Endothelial cell (in vitro differentiated cells): ENCODE measurements at regions not wholly inside any gene's neighbourhood (a gene's known extent, or its start where the extent isn't known, plus 50 kb on each side); places are given as distances from the start of the nearest gene placed in this dataset.

Experiments
- DNase-seq: peaks from one replicate; pipeline ENCODE4 v3.0.0; 2021; ENCODE audit warnings: low spot score
- H3K27ac Mint-ChIP-seq: one replicate; pipeline ENCODE4 v1.8.0; 2021; ENCODE audit warnings: mixed read lengths, inconsistent platforms; ENCODE audit not compliant: unreplicated experiment
- H3K27me3 Mint-ChIP-seq: one replicate; pipeline ENCODE4 v1.8.0; 2021; ENCODE audit warnings: mild to moderate bottlenecking, moderate library complexity, mixed read lengths, inconsistent platforms; ENCODE audit not compliant: unreplicated experiment
- H3K36me3 Mint-ChIP-seq: one replicate; pipeline ENCODE4 v1.8.0; 2021; ENCODE audit warnings: mild to moderate bottlenecking, low read depth, mixed read lengths, inconsistent platforms; ENCODE audit not compliant: unreplicated experiment
- H3K4me1 Mint-ChIP-seq: one replicate; pipeline ENCODE4 v1.8.0; 2021; ENCODE audit warnings: mild to moderate bottlenecking, mixed read lengths, inconsistent platforms; ENCODE audit not compliant: unreplicated experiment
- H3K4me3 Mint-ChIP-seq: one replicate; pipeline ENCODE4 v1.8.0; 2021; ENCODE audit warnings: mild to moderate bottlenecking, mixed read lengths, inconsistent platforms; ENCODE audit not compliant: unreplicated experiment
- H3K9me3 Mint-ChIP-seq: one replicate; pipeline ENCODE4 v1.8.0; 2021; ENCODE audit warnings: mixed read lengths, inconsistent platforms; ENCODE audit not compliant: unreplicated experiment
- CTCF ChIP-seq: fragments of 200-600 bp; sonication (generic); IDR thresholded peaks from one replicate; pipeline ENCODE4 v1.5.0; 2021; ENCODE audit warnings: antibody characterized with exemption; ENCODE audit not compliant: unreplicated experiment

- peaks cover 10% of the 10 kb centered on the region for H3K4me1 Mint-ChIP-seq
- no peak overlapping the region for H3K4me3 Mint-ChIP-seq
- peaks cover 3% of the 10 kb centered on the region for H3K27me3 Mint-ChIP-seq
- no peak for TF ChIP-seq CTCF
- no peaks in the 10 kb centered on the region for H3K9me3 Mint-ChIP-seq
- DNase-seq: no peak
- no peak overlapping the region for H3K27ac Mint-ChIP-seq
- H3K36me3 Mint-ChIP-seq: peaks cover 3% of the 10 kb centered on the region
Observed at GRCh38 chr5:18805376-18805775, 1171.1 kb downstream of the TAF11L14 start.

GRCh38 chr5:18807256-18808149 is 1173.2 kb downstream of the TAF11L14 start:
- Mint-ChIP-seq H3K36me3 (no peaks in the 10 kb centered on the region), H3K4me1 (peaks cover 2% of the 10 kb centered on the region), H3K4me3 (no peak overlapping the region), H3K27ac (no peak overlapping the region), H3K9me3 (no peaks in the 10 kb centered on the region), H3K27me3 (peaks cover 3% of the 10 kb centered on the region)
- TF ChIP-seq CTCF: no peak
- no peak for DNase-seq

- no peak overlapping the region for H3K27ac Mint-ChIP-seq
- no peaks in the 10 kb centered on the region for H3K9me3 Mint-ChIP-seq
- H3K4me1 Mint-ChIP-seq: no peaks in the 10 kb centered on the region
- H3K27me3 Mint-ChIP-seq: peaks cover 3% of the 10 kb centered on the region
- H3K4me3 Mint-ChIP-seq: no peak overlapping the region
- no peaks in the 10 kb centered on the region for H3K36me3 Mint-ChIP-seq
- no peak for TF ChIP-seq CTCF
- no peak for DNase-seq
Observed at GRCh38 chr5:18811661-18812060, 1176.3 kb downstream of the CDH18 start.

- no peaks in the 10 kb centered on the region for H3K4me1 Mint-ChIP-seq
- no peaks in the 10 kb centered on the region for H3K27me3 Mint-ChIP-seq
- no peak overlapping the region for H3K27ac Mint-ChIP-seq
- H3K36me3 Mint-ChIP-seq: no peaks in the 10 kb centered on the region
- H3K9me3 Mint-ChIP-seq: no peaks in the 10 kb centered on the region
- DNase-seq: no peak
- no peak overlapping the region for H3K4me3 Mint-ChIP-seq
- no peak for TF ChIP-seq CTCF
Observed at GRCh38 chr5:18828351-18828750, 1159.6 kb downstream of the CDH18 start.

- Mint-ChIP-seq H3K27me3 (no peaks in the 10 kb centered on the region), H3K36me3 (no peaks in the 10 kb centered on the region), H3K4me3 (no peak overlapping the region), H3K27ac (no peak overlapping the region), H3K4me1 (no peaks in the 10 kb centered on the region), H3K9me3 (no peaks in the 10 kb centered on the region)
- no peak for DNase-seq
- TF ChIP-seq CTCF: no peak
Observed at GRCh38 chr5:18829539-18829938, 1158.5 kb downstream of the CDH18 start.
